Skeletal muscle cell (primary cell): ENCODE measurements at regions not wholly inside any gene's neighbourhood (a gene's known extent, or its start where the extent isn't known, plus 50 kb on each side); places are given as distances from the start of the nearest gene placed in this dataset.
A peak's percentile ranks its signal among the peaks of the same experiment; 100 is the strongest.

Source experiments
- DNase-seq: peaks from one replicate; pipeline ENCODE4 v3.0.0-alpha.2; 2010; ENCODE audit warnings: low read depth
- H3K4me3 ChIP-seq: 2 replicates; pipeline ENCODE4 v1.5.1; 2011; ENCODE audit warnings: low read depth, mild to moderate bottlenecking, control low read depth, low read length, moderate library complexity

- H3K4me3 ChIP-seq, result no peak overlapping the region
- DNase-seq, result peak; percentile 6
Observed at GRCh38 chr6:147621263-147621662, 112.8 kb downstream of the SAMD5 start.

GRCh38 chr6:147621961-147622360 lies 113.5 kb downstream of the SAMD5 start:
- no peak overlapping the region for H3K4me3 ChIP-seq
- no peak for DNase-seq

- no peak overlapping the region for H3K4me3 ChIP-seq
- DNase-seq, result no peak
Observed at GRCh38 chr6:147624946-147625515, 116.5 kb downstream of the SAMD5 start.

GRCh38 chr6:147625946-147626345 lies 117.5 kb downstream of the SAMD5 start:
- H3K4me3 ChIP-seq, result no peak overlapping the region
- DNase-seq, result no peak

- no peak for DNase-seq
- no peak overlapping the region for H3K4me3 ChIP-seq
Observed at GRCh38 chr6:147627411-147627810, 118.9 kb downstream of the SAMD5 start.

GRCh38 chr6:147633191-147633590 lies 124.7 kb downstream of the SAMD5 start:
- no peak for DNase-seq
- H3K4me3 ChIP-seq, result no peak overlapping the region

GRCh38 chr6:147637620-147638195 lies 129.2 kb downstream of the SAMD5 start:
- H3K4me3 ChIP-seq, result no peak overlapping the region
- DNase-seq, result no peak

GRCh38 chr6:147639279-147639678 lies 130.8 kb downstream of the SAMD5 start:
- DNase-seq, result no peak

GRCh38 chr6:147640606-147641005 lies 132.1 kb downstream of the SAMD5 start:
- no peak for DNase-seq
- H3K4me3 ChIP-seq, result no peak overlapping the region

More at GRCh38 chr6:147639279-147639678, 130.8 kb downstream of the SAMD5 start:
- H3K4me3 ChIP-seq, result no peak overlapping the region

- no peak overlapping the region for H3K4me3 ChIP-seq
- DNase-seq, result no peak
Observed at GRCh38 chr6:147641511-147641910, 133.0 kb downstream of the SAMD5 start.

GRCh38 chr6:147642458-147642857 lies 134.0 kb downstream of the SAMD5 start:
- DNase-seq, result no peak
- H3K4me3 ChIP-seq, result no peak overlapping the region

GRCh38 chr6:147643341-147644200 lies 135.1 kb downstream of the SAMD5 start:
- H3K4me3 ChIP-seq, result no peak overlapping the region
- DNase-seq, result no peak

- H3K4me3 ChIP-seq, result no peak overlapping the region
- DNase-seq, result no peak
Observed at GRCh38 chr6:147648916-147649315, 140.4 kb downstream of the SAMD5 start.

GRCh38 chr6:147651249-147652063 lies 143.0 kb downstream of the SAMD5 start:
- no peak overlapping the region for H3K4me3 ChIP-seq
- no peak for DNase-seq

GRCh38 chr6:147653631-147654030 lies 145.1 kb downstream of the SAMD5 start:
- no peak overlapping the region for H3K4me3 ChIP-seq
- DNase-seq, result no peak

- no peak for DNase-seq
- no peak overlapping the region for H3K4me3 ChIP-seq
Observed at GRCh38 chr6:147654103-147654845, 145.8 kb downstream of the SAMD5 start.

GRCh38 chr6:147660334-147661311 lies 152.1 kb downstream of the SAMD5 start:
- DNase-seq, result no peak
- H3K4me3 ChIP-seq, result no peak overlapping the region

- no peak overlapping the region for H3K4me3 ChIP-seq
- DNase-seq, result no peak
Observed at GRCh38 chr6:147662646-147663045, 154.2 kb downstream of the SAMD5 start.
